Lower leg skin (tissue), 3 donors: ENCODE measurements at regions not wholly inside any gene's neighbourhood (a gene's known extent, or its start where the extent isn't known, plus 50 kb on each side); places are given as distances from the start of the nearest gene placed in this dataset.

Source experiments
- CTCF ChIP-seq, 3 donors: fragments of 450-650 bp; IDR thresholded peaks; one replicate each; pipeline ENCODE4 v1.5.1; 2016; ENCODE audit warnings: antibody characterized with exemption in 3 of 3, mild to moderate bottlenecking in 3 of 3, moderate library complexity in 2 of 3
- POLR2A ChIP-seq, 2 donors: fragments of 450-650 bp; IDR thresholded peaks; one replicate each; pipeline ENCODE4 v1.6.1; 2016 to 2017; ENCODE audit warnings: antibody characterized with exemption in 2 of 2, mild to moderate bottlenecking in 1 of 2, moderate library complexity in 1 of 2

- TF ChIP-seq CTCF (IDR thresholded peaks at IDR 0.05) (no peak), POLR2A (IDR thresholded peaks at IDR 0.05) (no peak)
Observed at GRCh38 chr1:65084066-65084465, 63.9 kb upstream of the AK4 start.
